OCI-LY3 (cell line): ENCODE measurements at regions not wholly inside any gene's neighbourhood (a gene's known extent, or its start where the extent isn't known, plus 50 kb on each side); places are given as distances from the start of the nearest gene placed in this dataset.

Source experiments
- H2AFZ ChIP-seq: fragments of 200-600, 300-600 bp; shearing (Covaris generic); 2 replicates; pipeline ENCODE4 v1.6.0; 2014; ENCODE audit warnings: antibody characterized with exemption, low read depth, low read length
- H3K27ac ChIP-seq: fragments of 200-600, 300-600 bp; sonication (generic); 2 replicates; pipeline ENCODE4 v1.5.1; 2014; ENCODE audit warnings: mild to moderate bottlenecking, low read length, moderate library complexity, mixed read lengths
- H3K27me3 ChIP-seq: fragments of 200-600, 300-600 bp; sonication (generic); 2 replicates; pipeline ENCODE4 v1.6.1; 2014; ENCODE audit warnings: low read depth, low read length, mixed read lengths
- H3K36me3 ChIP-seq: fragments of 200-600, 300-600 bp; sonication (generic); replicated peaks from 2 replicates; pipeline ENCODE3; 2014; ENCODE audit warnings: low read depth, low read length, mixed read lengths
- H3K4me1 ChIP-seq: fragments of 300-600, 200-600 bp; sonication (generic); 2 replicates; pipeline ENCODE4 v1.6.1; 2014; ENCODE audit warnings: low read length, mixed read lengths
- H3K4me2 ChIP-seq: fragments of 200-600, 300-600 bp; sonication (generic); 2 replicates; pipeline ENCODE4 v1.6.1; 2014; ENCODE audit warnings: low read length, mixed read lengths
- H3K4me3 ChIP-seq: fragments of 300-600, 200-600 bp; sonication (generic); 2 replicates; pipeline ENCODE4 v1.5.1; 2014; ENCODE audit warnings: antibody characterized with exemption, mild to moderate bottlenecking, low read length, moderate library complexity
- H3K79me2 ChIP-seq: fragments of 300-600, 200-600 bp; shearing (Covaris generic); 2 replicates; pipeline ENCODE4 v1.6.1; 2014; ENCODE audit warnings: mild to moderate bottlenecking, low read length, mixed read lengths
- H3K9ac ChIP-seq: fragments of 300-600, 200-600 bp; shearing (Covaris generic); 2 replicates; pipeline ENCODE4 v1.6.0; 2014; ENCODE audit warnings: mild to moderate bottlenecking, low read length, moderate library complexity
- H3K9me3 ChIP-seq: fragments of 200-600, 300-600 bp; shearing (Covaris generic); 2 replicates; pipeline ENCODE4 v1.6.1; 2014; ENCODE audit warnings: low read length, mixed read lengths; ENCODE audit not compliant: insufficient read depth
- H4K20me1 ChIP-seq: fragments of 200-600, 300-600 bp; sonication (generic); 2 replicates; pipeline ENCODE4 v1.6.1; 2016; ENCODE audit warnings: low read length, mixed read lengths; ENCODE audit not compliant: insufficient read depth
- CTCF ChIP-seq: fragments of 200-600, 300-600 bp; sonication (generic); IDR thresholded peaks from 2 replicates; pipeline ENCODE4 v1.5.1; 2014; ENCODE audit warnings: antibody characterized with exemption, low read length, low read depth
- EZH2phosphoT487 ChIP-seq: fragments of 200-600 bp; shearing (Covaris generic); IDR thresholded peaks from 2 replicates; pipeline ENCODE4 v1.6.1; 2018; ENCODE audit warnings: antibody characterized with exemption, mixed run types, low read depth

GRCh38 chr4:166315721-166316467, 442.9 kb downstream of the TLL1 start:
- no peaks in the 10 kb centered on the region for H3K36me3 ChIP-seq
- H3K9ac ChIP-seq = no peak overlapping the region
- no peaks in the 10 kb centered on the region for H3K27me3 ChIP-seq
- TF ChIP-seq CTCF = no peak
- H3K4me1 ChIP-seq = no peaks in the 10 kb centered on the region
- no peak overlapping the region for H3K4me3 ChIP-seq
- no peaks in the 10 kb centered on the region for H3K79me2 ChIP-seq
- no peak overlapping the region for H3K4me2 ChIP-seq
- H4K20me1 ChIP-seq = no peaks in the 10 kb centered on the region
- H3K27ac ChIP-seq = no peak overlapping the region
- no peak overlapping the region for H2AFZ ChIP-seq
- H3K9me3 ChIP-seq = no peaks in the 10 kb centered on the region

GRCh38 chr4:166318810-166319525, 445.9 kb downstream of the TLL1 start:
- H3K4me1 ChIP-seq = peaks cover 4% of the 10 kb centered on the region; the same call in 1 of the 2 replicates
- no peak overlapping the region for H3K9ac ChIP-seq
- TF ChIP-seq CTCF (no peak), EZH2phosphoT487 (no peak)
- no peak overlapping the region for H2AFZ ChIP-seq
- H4K20me1 ChIP-seq = no peaks in the 10 kb centered on the region
- H3K79me2 ChIP-seq = no peaks in the 10 kb centered on the region
- no peak overlapping the region for H3K4me3 ChIP-seq
- H3K27me3 ChIP-seq = no peaks in the 10 kb centered on the region
- H3K27ac ChIP-seq = no peak overlapping the region
- no peaks in the 10 kb centered on the region for H3K36me3 ChIP-seq
- no peak overlapping the region for H3K4me2 ChIP-seq
- no peaks in the 10 kb centered on the region for H3K9me3 ChIP-seq

DNA sequence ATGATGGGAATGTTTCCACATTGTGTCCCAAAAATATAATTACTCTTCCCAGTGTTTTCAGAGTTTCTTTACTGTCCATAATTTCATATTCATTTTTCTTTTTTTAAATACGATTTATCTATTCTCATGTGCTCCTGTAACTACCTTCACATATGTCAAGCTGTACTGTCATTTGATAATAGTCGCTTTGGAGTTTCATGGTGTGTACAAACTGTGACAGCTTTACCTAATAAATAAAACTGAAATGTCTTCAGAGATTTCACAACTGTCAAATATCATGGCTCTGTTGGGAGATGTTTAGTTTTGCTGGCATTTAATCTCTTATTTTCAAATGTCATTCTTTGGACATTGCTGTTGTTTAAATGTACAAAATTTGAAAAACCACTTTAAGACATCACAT, 450.2 kb downstream of the TLL1 start:
- H3K9ac ChIP-seq = no peak overlapping the region
- H3K79me2 ChIP-seq = no peaks in the 10 kb centered on the region
- H3K9me3 ChIP-seq = no peaks in the 10 kb centered on the region
- no peaks in the 10 kb centered on the region for H3K27me3 ChIP-seq
- H3K36me3 ChIP-seq = no peaks in the 10 kb centered on the region
- H3K4me2 ChIP-seq = no peak overlapping the region
- H3K27ac ChIP-seq = no peak overlapping the region
- peaks cover 4% of the 10 kb centered on the region; the same call in 1 of the 2 replicates for H3K4me1 ChIP-seq
- H3K4me3 ChIP-seq = no peak overlapping the region
- TF ChIP-seq EZH2phosphoT487 (no peak), CTCF (no peak)
- H2AFZ ChIP-seq = no peak overlapping the region
- H4K20me1 ChIP-seq = no peaks in the 10 kb centered on the region

- H4K20me1 ChIP-seq = no peaks in the 10 kb centered on the region
- no peaks in the 10 kb centered on the region for H3K36me3 ChIP-seq
- no peak overlapping the region for H3K27ac ChIP-seq
- no peaks in the 10 kb centered on the region for H3K9me3 ChIP-seq
- H3K4me1 ChIP-seq = peaks cover 4% of the 10 kb centered on the region; the same call in 1 of the 2 replicates
- no peaks in the 10 kb centered on the region for H3K79me2 ChIP-seq
- no peak overlapping the region for H2AFZ ChIP-seq
- TF ChIP-seq EZH2phosphoT487 = no peak
- TF ChIP-seq CTCF = peak; percentile 97
- H3K4me2 ChIP-seq = peak overlapping the region; percentile 20
- H3K27me3 ChIP-seq = no peaks in the 10 kb centered on the region
- H3K9ac ChIP-seq = no peak overlapping the region
- H3K4me3 ChIP-seq = no peak overlapping the region
These were observed 451.3 kb downstream of the TLL1 start for GRCh38 chr4:166324321-166324720.
